Bronchial epithelial cell (primary cell): ENCODE measurements at regions not wholly inside any gene's neighbourhood (a gene's known extent, or its start where the extent isn't known, plus 50 kb on each side); places are given as distances from the start of the nearest gene placed in this dataset.

ENCODE experiments used
- DNase-seq: peaks from one replicate; pipeline ENCODE4 v3.0.0-alpha.2; 2010; ENCODE audit warnings: low read depth
- FAIRE-seq: peaks from 2 replicates; lab custom pipeline; 2011; peaks lifted over from hg19 to GRCh38; lab: Jason Lieb, UNC
- H3K27me3 ChIP-seq: 2 replicates; pipeline ENCODE4 v1.5.1; 2011; ENCODE audit warnings: low read length; ENCODE audit not compliant: control insufficient read depth, insufficient read depth
- H3K36me3 ChIP-seq: 2 replicates; pipeline ENCODE4 v1.5.1; 2011; ENCODE audit warnings: low read length; ENCODE audit not compliant: control insufficient read depth, insufficient read depth
- H3K4me3 ChIP-seq: 2 replicates; pipeline ENCODE4 v1.5.1; 2011; ENCODE audit warnings: mild to moderate bottlenecking, low read depth, low read length, control low read depth
- TF ChIP-seq, protein P1 (sequence below): IDR thresholded peaks from 2 replicates; pipeline ENCODE4 v1.5.1; 2011; ENCODE audit warnings: mild to moderate bottlenecking, moderate library complexity, low read length, control low read depth, inconsistent platforms; ENCODE audit not compliant: insufficient read depth, severe bottlenecking

- no peaks in the 10 kb centered on the region for H3K36me3 ChIP-seq
- no peak overlapping the region for H3K4me3 ChIP-seq
- DNase-seq (no peak), FAIRE-seq (no peak)
- TF ChIP-seq, protein P1, sequence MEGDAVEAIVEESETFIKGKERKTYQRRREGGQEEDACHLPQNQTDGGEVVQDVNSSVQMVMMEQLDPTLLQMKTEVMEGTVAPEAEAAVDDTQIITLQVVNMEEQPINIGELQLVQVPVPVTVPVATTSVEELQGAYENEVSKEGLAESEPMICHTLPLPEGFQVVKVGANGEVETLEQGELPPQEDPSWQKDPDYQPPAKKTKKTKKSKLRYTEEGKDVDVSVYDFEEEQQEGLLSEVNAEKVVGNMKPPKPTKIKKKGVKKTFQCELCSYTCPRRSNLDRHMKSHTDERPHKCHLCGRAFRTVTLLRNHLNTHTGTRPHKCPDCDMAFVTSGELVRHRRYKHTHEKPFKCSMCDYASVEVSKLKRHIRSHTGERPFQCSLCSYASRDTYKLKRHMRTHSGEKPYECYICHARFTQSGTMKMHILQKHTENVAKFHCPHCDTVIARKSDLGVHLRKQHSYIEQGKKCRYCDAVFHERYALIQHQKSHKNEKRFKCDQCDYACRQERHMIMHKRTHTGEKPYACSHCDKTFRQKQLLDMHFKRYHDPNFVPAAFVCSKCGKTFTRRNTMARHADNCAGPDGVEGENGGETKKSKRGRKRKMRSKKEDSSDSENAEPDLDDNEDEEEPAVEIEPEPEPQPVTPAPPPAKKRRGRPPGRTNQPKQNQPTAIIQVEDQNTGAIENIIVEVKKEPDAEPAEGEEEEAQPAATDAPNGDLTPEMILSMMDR = no peak
- no peaks in the 10 kb centered on the region for H3K27me3 ChIP-seq
Measured at GRCh38 chr16:54460263-54460860, 173.8 kb upstream of the IRX3 start.

GRCh38 chr16:54459509-54460262 lies 173.1 kb upstream of the IRX3 start:
- TF ChIP-seq, protein P1 = no peak
- Histone ChIP-seq H3K27me3 (no peaks in the 10 kb centered on the region), H3K4me3 (no peak overlapping the region), H3K36me3 (no peaks in the 10 kb centered on the region)
- no peak for DNase-seq
- FAIRE-seq = no peak

DNA sequence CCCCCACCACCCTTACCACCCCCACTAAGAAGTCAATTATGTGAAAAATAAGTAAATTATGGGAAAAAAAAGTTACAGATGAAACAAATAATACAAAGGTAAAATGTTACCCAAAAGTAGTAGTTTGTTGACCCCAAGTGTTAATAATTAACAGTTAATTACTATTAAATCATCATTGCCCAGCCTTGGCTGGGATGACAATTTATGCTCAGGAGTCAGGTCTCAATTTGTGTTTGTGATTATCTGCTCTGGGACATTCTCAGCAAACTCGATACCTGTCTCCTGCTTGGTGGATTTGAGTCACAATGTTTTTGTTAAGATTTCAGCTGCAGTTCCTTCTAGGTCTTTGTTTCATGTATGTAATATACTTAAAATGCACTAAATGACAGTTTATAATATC lies 172.3 kb upstream of the IRX3 start:
- TF ChIP-seq, protein P1 = no peak
- Histone ChIP-seq H3K27me3 (no peaks in the 10 kb centered on the region), H3K4me3 (no peak overlapping the region), H3K36me3 (no peaks in the 10 kb centered on the region)
- FAIRE-seq (no peak), DNase-seq (no peak)

DNA sequence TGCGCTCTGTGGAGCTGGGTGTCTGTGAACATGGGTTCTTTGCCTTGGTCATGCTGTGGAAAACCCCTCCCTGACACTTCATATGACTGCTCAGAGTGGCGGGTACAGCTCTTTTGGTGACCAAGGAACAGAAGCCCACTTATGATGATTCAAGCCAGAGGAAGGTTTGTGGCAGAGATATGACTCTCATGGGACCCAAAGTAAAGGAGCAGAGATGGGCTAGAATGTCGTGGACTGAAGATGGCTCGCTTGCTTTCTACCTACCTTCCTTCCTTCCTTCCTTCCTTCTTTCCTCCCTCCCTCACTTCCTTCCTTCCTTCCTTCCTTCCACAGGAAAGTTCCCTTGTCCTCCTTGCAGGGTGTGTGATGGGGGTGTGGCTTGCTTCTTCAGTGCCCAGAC lies 169.7 kb upstream of the IRX3 start:
- peak; percentile 72 for FAIRE-seq
- H3K36me3 ChIP-seq = no peaks in the 10 kb centered on the region
- TF ChIP-seq, protein P1 = no peak
- no peak overlapping the region for H3K4me3 ChIP-seq
- DNase-seq = no peak
- no peaks in the 10 kb centered on the region for H3K27me3 ChIP-seq

DNA sequence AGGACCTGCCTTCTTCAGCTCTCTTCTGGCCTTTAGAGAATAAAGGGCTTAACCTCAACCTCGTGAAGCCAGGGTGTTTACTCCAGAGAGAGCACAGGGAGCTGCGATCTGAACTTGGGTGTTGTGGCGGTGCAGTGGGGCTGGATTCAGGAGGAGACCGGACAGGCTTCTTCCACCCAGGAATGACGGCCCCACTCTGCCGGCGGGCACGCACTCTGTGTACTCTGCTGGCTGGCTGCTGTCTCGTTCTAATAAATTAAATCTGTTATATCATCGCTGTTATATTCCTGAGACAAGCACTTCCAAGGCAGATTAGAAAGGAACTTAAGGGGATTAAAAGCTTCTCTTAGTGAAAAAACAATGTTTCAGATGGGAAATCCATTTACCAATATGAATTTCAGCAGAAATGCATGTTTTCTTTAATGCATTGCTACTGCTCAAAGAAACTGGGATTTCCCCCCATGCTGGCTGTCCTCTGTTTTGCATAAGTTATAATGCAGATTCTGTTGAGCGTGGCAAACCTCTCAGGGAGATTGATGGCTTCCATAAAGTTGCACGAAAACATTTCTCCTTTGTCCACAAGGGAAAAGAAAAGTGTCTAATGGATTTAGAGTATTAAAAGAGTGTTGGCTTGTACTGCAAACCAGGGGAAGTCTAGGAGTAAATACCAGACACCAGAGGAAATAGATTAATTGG lies 168.6 kb upstream of the IRX3 start:
- Histone ChIP-seq H3K4me3 (no peak overlapping the region), H3K27me3 (no peaks in the 10 kb centered on the region), H3K36me3 (no peaks in the 10 kb centered on the region)
- FAIRE-seq (no peak), DNase-seq (no peak)
- TF ChIP-seq, protein P1 = no peak
